CD14-positive monocyte (primary cell): ENCODE measurements at regions not wholly inside any gene's neighbourhood (a gene's known extent, or its start where the extent isn't known, plus 50 kb on each side); places are given as distances from the start of the nearest gene placed in this dataset.

Source experiments
- DNase-seq, 3 donors: peaks; one replicate each; pipeline ENCODE4 v3.0.0-alpha.2; 2011 to 2022
- H2AFZ ChIP-seq: 2 replicates; pipeline ENCODE4 v1.6.0; 2012; ENCODE audit warnings: mild to moderate bottlenecking, low read depth, low read length, inconsistent platforms; ENCODE audit not compliant: insufficient read depth, poor library complexity, severe bottlenecking
- H3K27ac ChIP-seq, 2 donors: 1 replicate in 1 of 2; 2 replicates in 1 of 2; pipeline ENCODE4 v1.5.1; 2012 to 2013; ENCODE audit warnings: low read length in 2 of 2, control low read depth in 1 of 2, inconsistent platforms in 1 of 2, low read depth in 1 of 2, mild to moderate bottlenecking in 1 of 2
- H3K27me3 ChIP-seq, 2 donors: one replicate each; pipeline versions ENCODE4 v1.6.0 to v1.6.1; 2011 to 2013; ENCODE audit warnings: low read length in 2 of 2; ENCODE audit not compliant: control insufficient read depth in 2 of 2, insufficient read depth in 2 of 2
- H3K36me3 ChIP-seq, 2 donors: replicated peaks in 1 of 2; 1 replicate in 1 of 2; 2 replicates in 1 of 2; pipeline versions ENCODE4 v1.5.1 to v1.6.1; 2012 to 2013; ENCODE audit warnings: low read length in 2 of 2, control low read depth in 1 of 2, inconsistent platforms in 1 of 2, mild to moderate bottlenecking in 1 of 2; ENCODE audit not compliant: insufficient read depth in 2 of 2, control insufficient read depth in 1 of 2
- H3K4me1 ChIP-seq, 2 donors: 1 replicate in 1 of 2; 2 replicates in 1 of 2; pipeline versions ENCODE4 v1.5.1 to v1.6.1; 2012 to 2013; ENCODE audit warnings: low read length in 2 of 2, control low read depth in 1 of 2, inconsistent platforms in 1 of 2, mild to moderate bottlenecking in 1 of 2, moderate library complexity in 1 of 2; ENCODE audit not compliant: insufficient read depth in 2 of 2, control insufficient read depth in 1 of 2
- H3K4me2 ChIP-seq: replicated peaks from 2 replicates; pipeline ENCODE3; 2012; ENCODE audit warnings: low read length, moderate library complexity, mild to moderate bottlenecking; ENCODE audit not compliant: poor library complexity, severe bottlenecking; ENCODE audit errors: extremely low read depth
- H3K4me3 ChIP-seq, 3 experiments: fragments of 200-600 bp in 1 of 3; sonication (generic) in 1 of 3; replicated peaks in 1 of 3; 1 replicate in 2 of 3; 2 replicates in 1 of 3; pipeline ENCODE4 v1.5.1; 2011 to 2013; ENCODE audit warnings: low read length in 3 of 3, mild to moderate bottlenecking in 3 of 3, control low read depth in 2 of 3, low read depth in 2 of 3, inconsistent platforms in 1 of 3, moderate library complexity in 1 of 3
- H3K79me2 ChIP-seq: 2 replicates; pipeline ENCODE4 v1.6.0; 2012; ENCODE audit warnings: mild to moderate bottlenecking, control low read depth, inconsistent platforms, low read length, moderate library complexity; ENCODE audit not compliant: insufficient read depth
- H3K9ac ChIP-seq: 2 replicates; pipeline ENCODE4 v1.6.0; 2017; ENCODE audit warnings: low read length, mild to moderate bottlenecking; ENCODE audit not compliant: insufficient read depth, poor library complexity, severe bottlenecking
- H3K9me3 ChIP-seq, 2 donors: replicated peaks in 1 of 2; 1 replicate in 1 of 2; 2 replicates in 1 of 2; pipeline versions ENCODE4 v1.5.1 to v1.6.1; 2012 to 2013; ENCODE audit warnings: low read length in 2 of 2, control low read depth in 1 of 2; ENCODE audit not compliant: control insufficient read depth in 1 of 2, insufficient read depth in 1 of 2
- H4K20me1 ChIP-seq: 2 replicates; pipeline ENCODE4 v1.6.0; 2012; ENCODE audit warnings: mild to moderate bottlenecking, low read length, control low read depth, moderate library complexity; ENCODE audit not compliant: insufficient read depth
- H3K27ac Mint-ChIP-seq, 7 donors: one replicate each; pipeline ENCODE4 v1.8.0; 2020; ENCODE audit warnings: mild to moderate bottlenecking in 7 of 7, mixed read lengths in 7 of 7, moderate library complexity in 6 of 7, inconsistent platforms in 2 of 7
- H3K27me3 Mint-ChIP-seq, 3 donors: one replicate each; pipeline ENCODE4 v1.8.0; 2021 to 2022; ENCODE audit warnings: low read depth in 3 of 3, mild to moderate bottlenecking in 3 of 3, mixed read lengths in 3 of 3, moderate library complexity in 3 of 3, inconsistent platforms in 1 of 3
- H3K36me3 Mint-ChIP-seq, 2 donors: one replicate each; pipeline ENCODE4 v1.8.0; 2020; ENCODE audit warnings: mixed read lengths in 2 of 2, inconsistent platforms in 1 of 2, mild to moderate bottlenecking in 1 of 2
- H3K4me1 Mint-ChIP-seq: one replicate; pipeline ENCODE4 v1.8.0; 2020; ENCODE audit warnings: mild to moderate bottlenecking, mixed read lengths
- H3K4me3 Mint-ChIP-seq, 2 donors: one replicate each; pipeline ENCODE4 v1.8.0; 2020; ENCODE audit warnings: mild to moderate bottlenecking in 2 of 2, mixed read lengths in 2 of 2, moderate library complexity in 1 of 2
- H3K9me3 Mint-ChIP-seq, 7 donors: one replicate each; pipeline ENCODE4 v1.8.0; 2020 to 2022; ENCODE audit warnings: mixed read lengths in 7 of 7, mild to moderate bottlenecking in 6 of 7, moderate library complexity in 6 of 7, inconsistent platforms in 2 of 7
- CTCF ChIP-seq: fragments of 200-600 bp; IDR thresholded peaks from one replicate; pipeline ENCODE4 v1.8.0; 2022; ENCODE audit warnings: antibody characterized with exemption, mild to moderate bottlenecking
- WGBS: methylation state at CpG from one replicate; pipeline ENCODE4 v1.1.5; 2013; ENCODE audit warnings: missing lambda C conversion rate; ENCODE audit not compliant: insufficient coverage; 5-methylcytosine and 5-hydroxymethylcytosine counted together
- intact Hi-C, 2 donors: fragments of 100-400 bp; cut with micrococcal nuclease; formaldehyde crosslinking; loops; one replicate each; pipeline versions ENCODE4 v1.15.0 to v1.15.1; 2023

- Histone ChIP-seq H3K9me3 (no peaks in the 10 kb centered on the region), H3K79me2 (no peaks in the 10 kb centered on the region), H3K9ac (no peak overlapping the region), H3K4me1 (peaks cover 0 to 10% of the 10 kb centered on the region in 2 donors), H2AFZ (no peak overlapping the region), H3K27me3 (peaks cover 0 to 4% of the 10 kb centered on the region in 2 donors), H3K4me3 (no peak overlapping the region), H4K20me1 (no peaks in the 10 kb centered on the region), H3K36me3 (no peaks in the 10 kb centered on the region), H3K27ac (no peak overlapping the region), H3K4me2 (no peak overlapping the region)
- Mint-ChIP-seq H3K4me1 (peaks cover 11% of the 10 kb centered on the region), H3K27ac (no peak overlapping the region), H3K9me3 (no peaks in the 10 kb centered on the region), H3K4me3 (no peak overlapping the region), H3K27me3 (peaks cover 5 to 11% (median 5%) of the 10 kb centered on the region in 3 donors), H3K36me3 (no peaks in the 10 kb centered on the region)
- intact Hi-C loops = no loop called here
- no CpG with 5 or more reads among the region's 2 CpGs for WGBS
- no peak for TF ChIP-seq CTCF
- DNase-seq = no peak
Measured at GRCh38 chr1:30395631-30396030, 327.8 kb downstream of the MATN1 start.

- Mint-ChIP-seq H3K27me3 (peaks cover 2 to 12% (median 8%) of the 10 kb centered on the region in 3 donors), H3K36me3 (no peaks in the 10 kb centered on the region), H3K4me3 (no peak overlapping the region), H3K9me3 (no peaks in the 10 kb centered on the region), H3K27ac (no peak overlapping the region), H3K4me1 (peaks cover 14% of the 10 kb centered on the region)
- Histone ChIP-seq H3K4me3 (no peak overlapping the region), H3K79me2 (no peaks in the 10 kb centered on the region), H2AFZ (no peak overlapping the region), H3K9ac (no peak overlapping the region), H4K20me1 (no peaks in the 10 kb centered on the region), H3K27me3 (no peaks in the 10 kb centered on the region), H3K4me1 (peaks cover 0 to 10% of the 10 kb centered on the region in 2 donors), H3K27ac (no peak overlapping the region), H3K9me3 (no peaks in the 10 kb centered on the region), H3K4me2 (no peak overlapping the region), H3K36me3 (no peaks in the 10 kb centered on the region)
- WGBS = 78% methylated on average over 3 of the region's 4 CpGs
- no peak for TF ChIP-seq CTCF
- intact Hi-C loops = no loop called here
- no peak for DNase-seq
Measured at GRCh38 chr1:30388386-30388785, 335.0 kb downstream of the MATN1 start.
